ENCODE measurements at regions not wholly inside any gene's neighbourhood (a gene's known extent, or its start where the extent isn't known, plus 50 kb on each side); places are given as distances from the start of the nearest gene placed in this dataset.

DNA sequence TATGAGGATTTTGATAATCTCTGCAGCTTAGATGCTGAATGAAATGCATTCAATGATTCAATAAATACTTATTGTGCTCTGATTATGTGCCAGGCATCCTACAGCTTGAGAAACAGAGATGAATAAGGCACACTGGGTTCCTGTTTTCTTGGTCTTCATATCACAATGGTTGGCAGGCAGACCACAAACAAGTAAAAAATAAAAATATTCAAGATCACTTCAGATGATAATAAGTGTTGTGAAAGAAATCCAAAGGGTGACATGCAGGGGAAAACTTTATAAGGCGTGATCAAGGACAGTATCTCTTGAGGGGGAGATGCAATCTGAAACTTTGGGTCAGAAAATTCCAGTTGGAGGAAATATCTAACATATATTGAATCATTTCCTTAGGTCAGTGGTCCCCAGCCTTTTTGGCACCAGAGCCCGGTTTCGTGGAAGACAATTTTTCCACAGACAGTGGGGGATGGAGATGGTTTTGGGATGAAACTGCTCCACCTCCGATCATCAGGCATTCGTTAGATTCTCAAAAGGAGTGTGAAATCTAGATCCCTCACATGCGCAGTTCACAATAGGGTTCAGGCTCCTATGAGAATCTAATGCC lies 73.7 kb upstream of the RAP1B start:
- TF ChIP-seq, protein P1, sequence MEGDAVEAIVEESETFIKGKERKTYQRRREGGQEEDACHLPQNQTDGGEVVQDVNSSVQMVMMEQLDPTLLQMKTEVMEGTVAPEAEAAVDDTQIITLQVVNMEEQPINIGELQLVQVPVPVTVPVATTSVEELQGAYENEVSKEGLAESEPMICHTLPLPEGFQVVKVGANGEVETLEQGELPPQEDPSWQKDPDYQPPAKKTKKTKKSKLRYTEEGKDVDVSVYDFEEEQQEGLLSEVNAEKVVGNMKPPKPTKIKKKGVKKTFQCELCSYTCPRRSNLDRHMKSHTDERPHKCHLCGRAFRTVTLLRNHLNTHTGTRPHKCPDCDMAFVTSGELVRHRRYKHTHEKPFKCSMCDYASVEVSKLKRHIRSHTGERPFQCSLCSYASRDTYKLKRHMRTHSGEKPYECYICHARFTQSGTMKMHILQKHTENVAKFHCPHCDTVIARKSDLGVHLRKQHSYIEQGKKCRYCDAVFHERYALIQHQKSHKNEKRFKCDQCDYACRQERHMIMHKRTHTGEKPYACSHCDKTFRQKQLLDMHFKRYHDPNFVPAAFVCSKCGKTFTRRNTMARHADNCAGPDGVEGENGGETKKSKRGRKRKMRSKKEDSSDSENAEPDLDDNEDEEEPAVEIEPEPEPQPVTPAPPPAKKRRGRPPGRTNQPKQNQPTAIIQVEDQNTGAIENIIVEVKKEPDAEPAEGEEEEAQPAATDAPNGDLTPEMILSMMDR (IDR thresholded peaks at IDR 0.05), result no peak
- no peak for TF ChIP-seq POLR2A (IDR thresholded peaks at IDR 0.05)
- no peak for TF ChIP-seq EP300 (IDR thresholded peaks at IDR 0.05)
- TF ChIP-seq POLR2AphosphoS5 (IDR thresholded peaks at IDR 0.05), result no peak
